Mesenchymal stem cell (in vitro differentiated cells and primary cell): ENCODE measurements at regions not wholly inside any gene's neighbourhood (a gene's known extent, or its start where the extent isn't known, plus 50 kb on each side); places are given as distances from the start of the nearest gene placed in this dataset.

Source experiments
- DNase-seq: peaks from one replicate; pipeline ENCODE4 v3.0.0-alpha.2; 2013
- H2AFZ ChIP-seq: one replicate; pipeline ENCODE4 v1.6.1; 2013; ENCODE audit warnings: low read depth, mild to moderate bottlenecking, control low read depth, inconsistent platforms, low read length, moderate library complexity
- H2AK5ac ChIP-seq: 2 replicates; pipeline ENCODE4 v1.6.1; 2013; ENCODE audit warnings: low read length, moderate library complexity, mild to moderate bottlenecking, inconsistent platforms; ENCODE audit not compliant: severe bottlenecking
- H2BK120ac ChIP-seq: one replicate; pipeline ENCODE4 v1.6.1; 2013; ENCODE audit warnings: low read depth, mild to moderate bottlenecking, inconsistent platforms, low read length, moderate library complexity
- H2BK12ac ChIP-seq, 2 experiments: one replicate each; pipeline ENCODE4 v1.6.1; 2013; ENCODE audit warnings: inconsistent platforms in 2 of 2, low read length in 2 of 2, mild to moderate bottlenecking in 2 of 2, moderate library complexity in 2 of 2, control low read depth in 1 of 2
- H2BK15ac ChIP-seq: one replicate; pipeline ENCODE4 v1.6.1; 2013; ENCODE audit warnings: mild to moderate bottlenecking, low read depth, inconsistent platforms; ENCODE audit not compliant: poor library complexity, severe bottlenecking
- H2BK5ac ChIP-seq: 2 replicates; pipeline ENCODE4 v1.6.1; 2013; ENCODE audit warnings: low read depth, mild to moderate bottlenecking, low read length, control low read depth, inconsistent platforms; ENCODE audit not compliant: poor library complexity, severe bottlenecking
- H3K14ac ChIP-seq, 2 experiments: one replicate each; pipeline ENCODE4 v1.6.1; 2013; ENCODE audit warnings: inconsistent platforms in 2 of 2, low read length in 2 of 2, control low read depth in 1 of 2, mild to moderate bottlenecking in 1 of 2, moderate library complexity in 1 of 2
- H3K18ac ChIP-seq, 2 experiments: one replicate each; pipeline ENCODE4 v1.6.1; 2013; ENCODE audit warnings: inconsistent platforms in 2 of 2, low read length in 2 of 2, control low read depth in 1 of 2, low read depth in 1 of 2, mild to moderate bottlenecking in 1 of 2
- H3K23ac ChIP-seq, 2 experiments: one replicate each; pipeline ENCODE4 v1.6.1; 2013; ENCODE audit warnings: inconsistent platforms in 2 of 2, low read length in 2 of 2, mild to moderate bottlenecking in 2 of 2, moderate library complexity in 2 of 2, control low read depth in 1 of 2
- H3K27ac ChIP-seq: 2 replicates; pipeline ENCODE4 v1.5.1; 2013; ENCODE audit warnings: mild to moderate bottlenecking, moderate library complexity, low read length, control low read depth, inconsistent platforms; ENCODE audit not compliant: poor library complexity, severe bottlenecking
- H3K27me3 ChIP-seq, 2 experiments: 2 replicates each; pipeline versions ENCODE4 v1.6.1 to v1.7.0; 2013; ENCODE audit warnings: low read length in 2 of 2, mild to moderate bottlenecking in 2 of 2, moderate library complexity in 2 of 2, control low read depth in 1 of 2, inconsistent platforms in 1 of 2; ENCODE audit not compliant: control insufficient read depth in 1 of 2, insufficient read depth in 1 of 2
- H3K36me3 ChIP-seq, 2 experiments: 2 replicates each; pipeline versions ENCODE4 v1.6.1 to v1.7.0; 2013; ENCODE audit warnings: low read length in 2 of 2, control low read depth in 1 of 2, inconsistent platforms in 1 of 2, low read depth in 1 of 2, mild to moderate bottlenecking in 1 of 2; ENCODE audit not compliant: insufficient read depth in 2 of 2, control insufficient read depth in 1 of 2
- H3K4ac ChIP-seq, 2 experiments: one replicate each; pipeline ENCODE4 v1.6.1; 2013; ENCODE audit warnings: inconsistent platforms in 2 of 2, low read length in 2 of 2, mild to moderate bottlenecking in 2 of 2, moderate library complexity in 2 of 2, control low read depth in 1 of 2, low read depth in 1 of 2
- H3K4me1 ChIP-seq: 2 replicates; pipeline ENCODE4 v1.6.1; 2013; ENCODE audit warnings: low read depth, low read length, control low read depth; ENCODE audit not compliant: control insufficient read depth, insufficient read depth
- H3K4me2 ChIP-seq: 2 replicates; pipeline ENCODE4 v1.6.1; 2013; ENCODE audit warnings: low read length, mild to moderate bottlenecking, inconsistent platforms; ENCODE audit not compliant: poor library complexity, severe bottlenecking
- H3K4me3 ChIP-seq, 2 experiments: 2 replicates each; pipeline versions ENCODE4 v1.5.1 to v1.7.0; 2013; ENCODE audit warnings: low read length in 2 of 2, mild to moderate bottlenecking in 2 of 2, control low read depth in 1 of 2, low read depth in 1 of 2; ENCODE audit not compliant: insufficient read depth in 1 of 2
- H3K79me1 ChIP-seq: replicated peaks from 2 replicates; pipeline ENCODE4 v1.6.1; 2013; ENCODE audit warnings: mild to moderate bottlenecking, control low read depth, low read length, inconsistent platforms; ENCODE audit not compliant: poor library complexity, severe bottlenecking
- H3K9ac ChIP-seq: 2 replicates; pipeline ENCODE4 v1.7.0; 2013; ENCODE audit warnings: mild to moderate bottlenecking, low read length, moderate library complexity
- H3K9me3 ChIP-seq: 2 replicates; pipeline ENCODE4 v1.7.0; 2013; ENCODE audit warnings: mild to moderate bottlenecking, low read length; ENCODE audit not compliant: control insufficient read depth
- H4K8ac ChIP-seq: one replicate; pipeline ENCODE4 v1.6.1; 2013; ENCODE audit warnings: inconsistent platforms, mild to moderate bottlenecking, low read length, moderate library complexity
- H4K91ac ChIP-seq: one replicate; pipeline ENCODE4 v1.6.1; 2013; ENCODE audit warnings: mild to moderate bottlenecking, low read length, inconsistent platforms
- WGBS: methylation state at CpG from one replicate; pipeline ENCODE4 v1.1.7; 2013; ENCODE audit warnings: mixed read lengths; 5-methylcytosine and 5-hydroxymethylcytosine counted together

- no peak overlapping the region for H3K9ac ChIP-seq
- H3K79me1 ChIP-seq = no peaks in the 10 kb centered on the region
- H3K4me1 ChIP-seq = no peaks in the 10 kb centered on the region
- no peak overlapping the region for H2BK12ac ChIP-seq
- H4K91ac ChIP-seq = no peak overlapping the region
- no peak overlapping the region for H3K14ac ChIP-seq
- H2AK5ac ChIP-seq = no peak overlapping the region
- WGBS = 44% methylated on average over 1 of the region's 2 CpGs
- H3K9me3 ChIP-seq = no peaks in the 10 kb centered on the region
- H2BK120ac ChIP-seq = no peak overlapping the region
- no peaks in the 10 kb centered on the region for H3K36me3 ChIP-seq
- H3K18ac ChIP-seq = no peak overlapping the region
- H2BK15ac ChIP-seq = no peak overlapping the region
- H2AFZ ChIP-seq = no peak overlapping the region
- no peak overlapping the region for H3K23ac ChIP-seq
- H4K8ac ChIP-seq = no peak overlapping the region
- no peak overlapping the region for H3K4me2 ChIP-seq
- no peak overlapping the region for H2BK5ac ChIP-seq
- H3K27me3 ChIP-seq = no peaks in the 10 kb centered on the region
- DNase-seq = no peak
- no peak overlapping the region for H3K4me3 ChIP-seq
- H3K27ac ChIP-seq = no peak overlapping the region
- no peak overlapping the region for H3K4ac ChIP-seq
Observed at GRCh38 chr18:72612894-72613533, 68.9 kb upstream of the CBLN2 start.

GRCh38 chr18:72605376-72605775, 61.2 kb upstream of the CBLN2 start:
- Histone ChIP-seq H3K4me3 (no peak overlapping the region), H3K27me3 (no peaks in the 10 kb centered on the region), H2BK12ac (no peak overlapping the region), H3K4me2 (no peak overlapping the region), H3K27ac (no peak overlapping the region), H4K91ac (no peak overlapping the region), H2BK120ac (no peak overlapping the region), H2AK5ac (no peak overlapping the region), H3K9me3 (peaks cover 4% of the 10 kb centered on the region), H2BK5ac (no peak overlapping the region), H3K4me1 (no peaks in the 10 kb centered on the region), H3K18ac (no peak overlapping the region), H2AFZ (no peak overlapping the region), H2BK15ac (no peak overlapping the region), H3K36me3 (no peaks in the 10 kb centered on the region), H3K9ac (no peak overlapping the region), H4K8ac (no peak overlapping the region), H3K14ac (no peak overlapping the region), H3K79me1 (no peaks in the 10 kb centered on the region), H3K4ac (no peak overlapping the region), H3K23ac (no peak overlapping the region)
- no CpG with 5 or more reads among the region's 1 CpG for WGBS
- DNase-seq = no peak

DNA sequence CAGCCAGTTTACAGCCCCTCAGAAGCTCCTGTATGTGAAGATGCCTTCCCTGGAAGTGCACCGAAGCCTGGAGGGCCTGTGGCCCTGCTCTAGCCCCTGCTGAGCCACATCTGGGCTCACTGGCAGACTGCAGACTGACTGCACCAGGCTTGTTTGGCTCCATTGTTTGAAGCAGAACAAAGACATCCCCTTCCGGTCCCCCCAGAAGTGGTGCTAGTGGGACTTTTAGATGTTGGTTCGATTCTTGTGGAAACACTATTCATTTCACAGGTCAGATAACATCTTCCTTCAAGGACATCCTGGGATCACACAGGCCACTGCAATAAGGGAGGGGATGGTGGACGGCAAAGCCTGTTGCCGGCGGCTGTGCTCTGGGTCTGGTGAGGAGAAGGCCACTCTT, 57.8 kb upstream of the CBLN2 start:
- Histone ChIP-seq H2BK5ac (no peak overlapping the region), H4K91ac (no peak overlapping the region), H3K4ac (no peak overlapping the region), H3K79me1 (no peaks in the 10 kb centered on the region), H3K9ac (no peak overlapping the region), H3K23ac (no peak overlapping the region), H2BK15ac (no peak overlapping the region), H4K8ac (no peak overlapping the region), H3K36me3 (no peaks in the 10 kb centered on the region), H3K4me3 (no peak overlapping the region), H3K9me3 (peaks cover 12% of the 10 kb centered on the region), H2AK5ac (no peak overlapping the region), H2BK12ac (no peak overlapping the region), H3K4me2 (no peak overlapping the region), H3K18ac (no peak overlapping the region), H3K4me1 (no peaks in the 10 kb centered on the region), H2BK120ac (no peak overlapping the region), H3K27me3 (no peaks in the 10 kb centered on the region), H3K27ac (no peak overlapping the region), H2AFZ (no peak overlapping the region), H3K14ac (no peak overlapping the region)
- DNase-seq = no peak
- 71% methylated on average over 4 of the region's 6 CpGs for WGBS

- H2BK15ac ChIP-seq = no peak overlapping the region
- H2BK5ac ChIP-seq = no peak overlapping the region
- H2AK5ac ChIP-seq = no peak overlapping the region
- H3K27me3 ChIP-seq = no peaks in the 10 kb centered on the region
- H2AFZ ChIP-seq = no peak overlapping the region
- H3K18ac ChIP-seq = no peak overlapping the region
- no peak overlapping the region for H3K27ac ChIP-seq
- H3K4ac ChIP-seq = no peak overlapping the region
- no peak overlapping the region for H3K9ac ChIP-seq
- H3K9me3 ChIP-seq = peaks cover 12% of the 10 kb centered on the region
- H2BK120ac ChIP-seq = no peak overlapping the region
- no peak overlapping the region for H2BK12ac ChIP-seq
- no peak for DNase-seq
- H3K14ac ChIP-seq = no peak overlapping the region
- no peaks in the 10 kb centered on the region for H3K36me3 ChIP-seq
- WGBS = 69% methylated on average over 10 of the region's 10 CpGs
- H4K8ac ChIP-seq = no peak overlapping the region
- no peak overlapping the region for H4K91ac ChIP-seq
- no peak overlapping the region for H3K23ac ChIP-seq
- no peak overlapping the region for H3K4me3 ChIP-seq
- no peaks in the 10 kb centered on the region for H3K79me1 ChIP-seq
- no peak overlapping the region for H3K4me2 ChIP-seq
- H3K4me1 ChIP-seq = no peaks in the 10 kb centered on the region
Observed at GRCh38 chr18:72601481-72601880, 57.3 kb upstream of the CBLN2 start.
